Right lobe of liver (tissue), 6 donors: ENCODE measurements at regions not wholly inside any gene's neighbourhood (a gene's known extent, or its start where the extent isn't known, plus 50 kb on each side); places are given as distances from the start of the nearest gene placed in this dataset.

Experiments
- ATAC-seq, 4 donors: fragments of 200-7000 bp; cut with Tn5 transposase; one replicate each; pipeline ENCODE4 v1.9.1; 2020; ENCODE audit warnings: mild to moderate bottlenecking in 4 of 4, moderate library complexity in 4 of 4
- DNase-seq, 3 donors: peaks; one replicate each; pipeline ENCODE4 v3.0.0-alpha.2; 2020
- H3K27ac ChIP-seq, 3 donors: fragments of 200-600 bp; one replicate each; pipeline ENCODE4 v1.8.0; 2022
- H3K27me3 ChIP-seq, 2 donors: fragments of 200-600 bp; one replicate each; pipeline ENCODE4 v1.8.0; 2022
- H3K36me3 ChIP-seq, 4 donors: fragments of 200-600 bp; sonication (generic) in 1 of 4; one replicate each; pipeline versions ENCODE4 v1.5.1 to v1.8.0; 2017 to 2022; ENCODE audit warnings: control low read depth in 1 of 4
- H3K4me1 ChIP-seq, 4 donors: fragments of 200-600 bp; sonication (generic) in 1 of 4; one replicate each; pipeline versions ENCODE4 v1.5.1 to v1.8.0; 2017 to 2022; ENCODE audit warnings: control low read depth in 1 of 4
- H3K4me3 ChIP-seq, 3 donors: fragments of 200-600 bp; one replicate each; pipeline ENCODE4 v1.8.0; 2022
- H3K9me3 ChIP-seq, 4 donors: fragments of 200-600 bp; sonication (generic) in 1 of 4; one replicate each; pipeline versions ENCODE4 v1.5.1 to v1.8.0; 2017 to 2022; ENCODE audit warnings: control low read depth in 1 of 4
- POLR2A ChIP-seq: fragments of 450-650 bp; IDR thresholded peaks from one replicate; pipeline ENCODE4 v1.6.1; 2017; ENCODE audit warnings: antibody characterized with exemption, mild to moderate bottlenecking
- WGBS: methylation state at CpG from one replicate; pipeline ENCODE4 v1.1.6; 2018; ENCODE audit warnings: low coverage, low lambda C conversion rate; ENCODE audit not compliant: insufficient coverage; ENCODE audit errors: missing lambda C conversion rate; 5-methylcytosine and 5-hydroxymethylcytosine counted together
- intact Hi-C, 2 donors: fragments of 100-400 bp; cut with DNase I; formaldehyde crosslinking; loops; one replicate each; pipeline versions ENCODE4 v1.11.2 to v1.14.1; 2022
- TF ChIP-seq, protein P1 (sequence below), 4 donors: fragments of 200-600 bp in 3 of 4; fragments of 450-650 bp in 1 of 4; IDR thresholded peaks; one replicate each; pipeline versions ENCODE4 v1.5.1 to v1.8.0; 2016 to 2022; ENCODE audit warnings: antibody characterized with exemption in 4 of 4, mild to moderate bottlenecking in 2 of 4
- donor health status: DM: no; HTN: yes; CAD: no.
- donor health status: DM: no; HTN: no; CAD: no.
- donor health status: DM: no; HTN: no; CAD: no.
- donor health status: DM: no; HTN: yes; CAD: no.
- donor health status: DM: no; HTN: yes; CAD: no.

DNA sequence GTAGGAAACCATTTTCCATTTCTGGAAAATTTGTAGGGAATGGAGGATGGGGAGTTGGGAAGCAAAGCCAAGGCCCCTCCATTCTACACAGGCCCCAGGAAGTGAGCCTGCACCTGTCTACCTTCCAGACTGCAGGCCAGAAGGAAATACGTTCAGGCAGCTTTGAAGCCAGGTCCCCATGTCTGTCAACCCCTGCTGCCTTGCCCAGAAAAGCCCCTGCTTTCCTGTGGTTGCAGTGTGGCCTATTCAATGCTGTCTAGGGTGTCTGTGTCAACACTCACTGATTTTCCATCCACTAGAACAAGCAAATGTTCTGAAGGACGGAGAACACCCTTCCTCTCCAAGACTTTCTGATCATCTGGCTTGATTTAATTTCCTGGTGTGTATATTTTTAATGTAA lies 281.9 kb downstream of the TLE3 start:
- no peaks in the 10 kb centered on the region for H3K27me3 ChIP-seq
- WGBS: 86% methylated on average over 2 of the region's 2 CpGs
- DNase-seq (no peak), ATAC-seq (no peak)
- no peak overlapping the region for H3K27ac ChIP-seq
- no peaks in the 10 kb centered on the region for H3K9me3 ChIP-seq
- intact Hi-C loops: no loop called here
- no peak overlapping the region for H3K4me3 ChIP-seq
- H3K36me3 ChIP-seq: no peaks in the 10 kb centered on the region
- H3K4me1 ChIP-seq: no peaks in the 10 kb centered on the region
- TF ChIP-seq POLR2A: no peak
- TF ChIP-seq, protein P1, sequence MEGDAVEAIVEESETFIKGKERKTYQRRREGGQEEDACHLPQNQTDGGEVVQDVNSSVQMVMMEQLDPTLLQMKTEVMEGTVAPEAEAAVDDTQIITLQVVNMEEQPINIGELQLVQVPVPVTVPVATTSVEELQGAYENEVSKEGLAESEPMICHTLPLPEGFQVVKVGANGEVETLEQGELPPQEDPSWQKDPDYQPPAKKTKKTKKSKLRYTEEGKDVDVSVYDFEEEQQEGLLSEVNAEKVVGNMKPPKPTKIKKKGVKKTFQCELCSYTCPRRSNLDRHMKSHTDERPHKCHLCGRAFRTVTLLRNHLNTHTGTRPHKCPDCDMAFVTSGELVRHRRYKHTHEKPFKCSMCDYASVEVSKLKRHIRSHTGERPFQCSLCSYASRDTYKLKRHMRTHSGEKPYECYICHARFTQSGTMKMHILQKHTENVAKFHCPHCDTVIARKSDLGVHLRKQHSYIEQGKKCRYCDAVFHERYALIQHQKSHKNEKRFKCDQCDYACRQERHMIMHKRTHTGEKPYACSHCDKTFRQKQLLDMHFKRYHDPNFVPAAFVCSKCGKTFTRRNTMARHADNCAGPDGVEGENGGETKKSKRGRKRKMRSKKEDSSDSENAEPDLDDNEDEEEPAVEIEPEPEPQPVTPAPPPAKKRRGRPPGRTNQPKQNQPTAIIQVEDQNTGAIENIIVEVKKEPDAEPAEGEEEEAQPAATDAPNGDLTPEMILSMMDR (IDR thresholded peaks at IDR 0.05): no peak

- WGBS: 44% methylated on average over 2 of the region's 2 CpGs
- TF ChIP-seq, protein P1 (IDR thresholded peaks at IDR 0.05): no peak
- TF ChIP-seq POLR2A: no peak
- no peak for ATAC-seq
- H3K9me3 ChIP-seq: no peaks in the 10 kb centered on the region
- no peaks in the 10 kb centered on the region for H3K4me1 ChIP-seq
- no peaks in the 10 kb centered on the region for H3K27me3 ChIP-seq
- H3K27ac ChIP-seq: no peak overlapping the region
- H3K36me3 ChIP-seq: no peaks in the 10 kb centered on the region
- intact Hi-C loops: no loop called here
- no peak overlapping the region for H3K4me3 ChIP-seq
- DNase-seq: no peak
Observed at GRCh38 chr15:69816522-69816921, 281.2 kb downstream of the TLE3 start.

GRCh38 chr15:69818529-69818928 lies 279.2 kb downstream of the TLE3 start:
- no peak for ATAC-seq
- intact Hi-C loops: no loop called here
- no peaks in the 10 kb centered on the region for H3K9me3 ChIP-seq
- no peak for TF ChIP-seq POLR2A
- TF ChIP-seq, protein P1 (IDR thresholded peaks at IDR 0.05): no peak
- DNase-seq: no peak
- no peak overlapping the region for H3K4me3 ChIP-seq
- no peak overlapping the region for H3K27ac ChIP-seq
- H3K27me3 ChIP-seq: no peaks in the 10 kb centered on the region
- 77% methylated on average over 8 of the region's 8 CpGs for WGBS
- H3K36me3 ChIP-seq: no peaks in the 10 kb centered on the region
- H3K4me1 ChIP-seq: no peaks in the 10 kb centered on the region

- no peak for ATAC-seq
- TF ChIP-seq, protein P1 (IDR thresholded peaks at IDR 0.05): no peak
- TF ChIP-seq POLR2A: no peak
- WGBS: 66% methylated on average over 3 of the region's 3 CpGs
- no peak for DNase-seq
- no peak overlapping the region for H3K4me3 ChIP-seq
- no peaks in the 10 kb centered on the region for H3K27me3 ChIP-seq
- no peaks in the 10 kb centered on the region for H3K9me3 ChIP-seq
- no peak overlapping the region for H3K27ac ChIP-seq
- intact Hi-C loops: no loop called here
- H3K4me1 ChIP-seq: no peaks in the 10 kb centered on the region
- no peaks in the 10 kb centered on the region for H3K36me3 ChIP-seq
Observed at GRCh38 chr15:69819371-69819770, 278.3 kb downstream of the TLE3 start.

DNA sequence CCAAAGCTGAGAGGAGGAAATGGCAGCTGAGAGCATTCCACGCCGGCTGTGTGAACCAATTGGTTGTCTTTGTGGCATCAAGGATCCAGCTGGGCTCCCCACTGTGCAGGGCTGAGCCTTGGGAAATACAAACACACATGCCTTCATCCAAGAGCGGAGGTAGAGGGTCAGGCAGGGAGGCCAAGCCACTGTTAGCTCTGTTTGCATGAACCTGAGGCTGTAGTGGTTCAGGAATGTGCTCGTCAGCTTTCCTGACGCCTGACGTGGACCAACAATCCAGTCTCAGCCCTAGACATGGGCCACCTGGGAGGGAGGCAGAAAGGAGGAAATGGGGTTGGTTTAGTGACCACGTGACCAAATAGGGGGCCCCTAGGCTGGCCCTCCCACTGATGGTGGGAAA lies 276.9 kb downstream of the TLE3 start:
- TF ChIP-seq, protein P1 (IDR thresholded peaks at IDR 0.05): no peak
- no peak for TF ChIP-seq POLR2A

More for the DNA sequence above, 276.9 kb downstream of the TLE3 start:
- Histone ChIP-seq H3K9me3 (no peaks in the 10 kb centered on the region), H3K4me3 (no peak overlapping the region), H3K4me1 (no peaks in the 10 kb centered on the region), H3K27ac (no peak overlapping the region), H3K27me3 (no peaks in the 10 kb centered on the region), H3K36me3 (no peaks in the 10 kb centered on the region)
- DNase-seq (no peak), ATAC-seq (no peak)
- 31% methylated on average over 4 of the region's 7 CpGs for WGBS
- intact Hi-C loops: no loop called here
